Heart right ventricle (tissue), 16 donors: ENCODE measurements at regions not wholly inside any gene's neighbourhood (a gene's known extent, or its start where the extent isn't known, plus 50 kb on each side); places are given as distances from the start of the nearest gene placed in this dataset.

Experiments
- ATAC-seq, 8 donors: fragments of 200-7000 bp; cut with Tn5 transposase; one replicate each; pipeline ENCODE4 v1.9.1; 2020; ENCODE audit warnings: mild to moderate bottlenecking in 8 of 8, moderate library complexity in 8 of 8, moderate number of reproducible peaks in 1 of 8
- DNase-seq, 2 donors: peaks; one replicate each; pipeline ENCODE4 v3.0.0-alpha.2; 2020
- H3K27ac ChIP-seq, 10 donors: fragments of 200-600 bp; sonication (generic) in 2 of 10; one replicate each; pipeline versions ENCODE4 v1.5.0 to v1.8.0; 2020 to 2022; ENCODE audit warnings: mild to moderate bottlenecking in 3 of 10
- H3K27me3 ChIP-seq, 7 donors: fragments of 200-600 bp; one replicate each; pipeline ENCODE4 v1.8.0; 2021 to 2022; ENCODE audit warnings: mild to moderate bottlenecking in 2 of 7
- H3K36me3 ChIP-seq, 9 donors: fragments of 200-600 bp; sonication (generic) in 1 of 9; one replicate each; pipeline versions ENCODE4 v1.5.0 to v1.8.0; 2020 to 2022; ENCODE audit warnings: mild to moderate bottlenecking in 2 of 9
- H3K4me1 ChIP-seq, 9 donors: fragments of 200-600 bp; sonication (generic) in 1 of 9; one replicate each; pipeline versions ENCODE4 v1.5.0 to v1.8.0; 2020 to 2022; ENCODE audit warnings: mild to moderate bottlenecking in 4 of 9
- H3K4me3 ChIP-seq, 10 donors: fragments of 200-600 bp; sonication (generic) in 2 of 10; one replicate each; pipeline versions ENCODE4 v1.5.0 to v1.8.0; 2020 to 2022; ENCODE audit warnings: mild to moderate bottlenecking in 7 of 10, moderate library complexity in 2 of 10
- H3K9me3 ChIP-seq, 11 donors: fragments of 200-600 bp in 10 of 11; sonication (generic) in 2 of 11; one replicate each; pipeline versions ENCODE4 v1.5.0 to v1.8.0; 2013 to 2022; ENCODE audit warnings: mild to moderate bottlenecking in 2 of 11, control low read depth in 1 of 11, moderate library complexity in 1 of 11
- WGBS, 2 donors: extraction: QIAGEN DNeasy Blood & Tissue Kit; methylation state at CpG; one replicate each; pipeline ENCODE4 v1.1.7; 2013; ENCODE audit warnings: inconsistent platforms in 1 of 2; 5-methylcytosine and 5-hydroxymethylcytosine counted together
- intact Hi-C, 10 donors: fragments of 100-400 bp; cut with DNase I; formaldehyde crosslinking; loops; one replicate each; pipeline versions ENCODE4 v1.11.1 to v1.14.2; 2022
- TF ChIP-seq, protein P1 (sequence below), 9 donors: fragments of 200-600 bp; sonication (generic) in 2 of 9; IDR thresholded peaks; one replicate each; pipeline versions ENCODE4 v1.5.0 to v1.8.0; 2021 to 2022; ENCODE audit warnings: antibody characterized with exemption in 9 of 9, mild to moderate bottlenecking in 5 of 9, moderate library complexity in 1 of 9
- donor health status: Arrhythmogenic right ventricular cardiomyopathy.
- donor health status: ischemic (EF 13 %, LVEDD 7.1; RV severe dilation, severe dysfunction).
- donor health status: healthy with polysubstance abuse.
- donor health status: DM: no; HTN: yes; CAD: no.
- donor health status: DM: no; HTN: no; CAD: no.
- donor health status: ischemic (EF 25% LVEDD 6.9; RV normal size, moderate dysfunction).
- donor health status: ischemic (EF 25% LVEDD 5.7; RV mildly dilated, moderate dysfunction).
- donor health status: healthy.
- donor health status: DM: yes; HTN: yes; CAD: no.
- donor health status: Ischemic cardiomyopathy.
- donor health status: ischemic (EF 35%, LVEDD 5.7; RV mildly dilated, moderate dysfunction).
- donor health status: nonischemic (EF 11% LVEDD 7.7; RV severe dilation, severe dysfunction).
- donor health status: DM: yes; HTN: yes; CAD: no.
- donor health status: PGD.
- donor health status: ischemic (EF 29% LVEDD 5.4; RV normal size, mild dysfunction).
- donor health status: nonischemic (EF 23%, LVEDD 6.1; RV moderate dilation, normal function).

DNA sequence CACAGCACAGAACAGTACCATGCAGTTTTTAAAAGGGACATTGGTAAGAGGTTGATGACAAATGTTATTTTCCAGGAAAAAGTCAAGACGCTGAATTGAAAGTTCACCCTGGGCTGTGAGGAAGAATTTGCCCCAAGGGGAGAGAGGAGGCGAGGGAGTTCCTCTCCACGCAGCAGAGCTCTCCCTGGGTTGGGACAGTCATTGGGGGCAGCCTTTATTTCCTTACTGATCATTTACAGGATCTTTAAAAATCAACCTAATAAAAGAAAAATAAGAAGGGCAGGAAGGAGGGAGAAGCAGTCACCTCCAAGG, 49.9 kb upstream of the WNT7B start:
- no peak for DNase-seq
- TF ChIP-seq, protein P1, sequence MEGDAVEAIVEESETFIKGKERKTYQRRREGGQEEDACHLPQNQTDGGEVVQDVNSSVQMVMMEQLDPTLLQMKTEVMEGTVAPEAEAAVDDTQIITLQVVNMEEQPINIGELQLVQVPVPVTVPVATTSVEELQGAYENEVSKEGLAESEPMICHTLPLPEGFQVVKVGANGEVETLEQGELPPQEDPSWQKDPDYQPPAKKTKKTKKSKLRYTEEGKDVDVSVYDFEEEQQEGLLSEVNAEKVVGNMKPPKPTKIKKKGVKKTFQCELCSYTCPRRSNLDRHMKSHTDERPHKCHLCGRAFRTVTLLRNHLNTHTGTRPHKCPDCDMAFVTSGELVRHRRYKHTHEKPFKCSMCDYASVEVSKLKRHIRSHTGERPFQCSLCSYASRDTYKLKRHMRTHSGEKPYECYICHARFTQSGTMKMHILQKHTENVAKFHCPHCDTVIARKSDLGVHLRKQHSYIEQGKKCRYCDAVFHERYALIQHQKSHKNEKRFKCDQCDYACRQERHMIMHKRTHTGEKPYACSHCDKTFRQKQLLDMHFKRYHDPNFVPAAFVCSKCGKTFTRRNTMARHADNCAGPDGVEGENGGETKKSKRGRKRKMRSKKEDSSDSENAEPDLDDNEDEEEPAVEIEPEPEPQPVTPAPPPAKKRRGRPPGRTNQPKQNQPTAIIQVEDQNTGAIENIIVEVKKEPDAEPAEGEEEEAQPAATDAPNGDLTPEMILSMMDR (IDR thresholded peaks at IDR 0.05), result no peak
- Histone ChIP-seq H3K4me1 (peaks cover 6 to 47% (median 17%) of the 10 kb centered on the region in 9 donors), H3K27ac (peak overlapping the region; percentile 66 to 90 (median 84)), H3K27me3 (peaks cover 0 to 14% (median 0%) of the 10 kb centered on the region in 7 donors), H3K4me3 (peak overlapping the region in 9 of 10 donors; percentile 32 to 61 (median 53)), H3K9me3 (no peaks in the 10 kb centered on the region), H3K36me3 (no peaks in the 10 kb centered on the region)
- peak in 2 of 8 donors; percentile 3 to 18 for ATAC-seq
- intact Hi-C loops, result no loop called here
- 51 to 52% methylated on average over 3 of the region's 3 CpGs for WGBS, 2 donors

DNA sequence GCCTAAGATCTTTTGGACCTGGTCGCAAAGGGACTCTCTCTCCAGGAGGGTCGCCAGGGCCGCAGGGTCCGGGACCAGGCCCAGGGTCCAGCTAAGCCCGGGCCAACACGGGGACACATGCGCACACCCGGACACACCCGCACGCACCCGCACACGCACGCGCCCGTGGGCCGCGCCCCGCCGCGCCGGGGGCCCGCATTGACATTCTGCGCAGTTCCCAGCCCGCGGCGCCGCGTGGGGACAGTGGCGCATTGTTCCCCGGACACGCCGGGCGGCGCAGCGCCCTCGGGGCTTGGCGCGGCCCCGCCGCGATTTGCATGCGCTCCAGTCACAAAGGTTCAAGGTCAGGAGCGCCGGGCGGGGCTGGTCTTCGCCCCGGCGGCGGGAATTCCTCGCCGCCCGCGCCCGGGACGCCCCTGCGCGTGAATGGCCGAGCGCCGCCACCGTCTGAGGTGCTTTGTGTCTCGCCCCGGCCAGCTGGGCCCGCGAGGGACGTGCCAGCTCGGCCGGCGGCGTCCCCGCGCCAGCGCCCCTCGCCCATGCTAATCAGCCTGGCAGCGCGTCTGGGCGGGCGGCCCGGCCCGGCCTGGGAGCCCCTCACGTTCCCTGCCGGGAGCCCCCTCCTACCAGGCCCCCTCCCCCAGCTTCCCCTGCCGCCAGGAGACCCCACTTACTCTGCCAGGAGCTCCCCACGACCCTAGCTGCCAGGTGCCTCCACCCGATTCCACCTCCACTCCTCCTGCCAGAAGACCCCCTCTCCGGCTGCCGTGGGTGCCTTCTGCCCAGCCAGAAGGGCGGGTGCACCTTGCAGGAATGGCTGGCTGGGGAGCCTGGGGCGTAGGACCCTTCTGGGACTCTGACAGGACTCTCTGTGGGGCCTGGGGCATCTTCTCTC, 50.5 kb upstream of the WNT7B start:
- ATAC-seq, result peak; percentile 56 to 85 (median 72)
- intact Hi-C loops, result no loop called here
- H3K27ac ChIP-seq, result peak overlapping the region; percentile 66 to 90 (median 84)
- no peaks in the 10 kb centered on the region for H3K36me3 ChIP-seq
- H3K27me3 ChIP-seq, result peaks cover 0 to 14% (median 0%) of the 10 kb centered on the region in 7 donors
- peak overlapping the region in 9 of 10 donors; percentile 32 to 61 (median 53) for H3K4me3 ChIP-seq
- 9 to 10% methylated on average over 58 to 89 of the region's 89 CpGs for WGBS, 2 donors
- TF ChIP-seq, protein P1 (IDR thresholded peaks at IDR 0.05), result peak in 6 of 9 donors; percentile 5 to 58 (median 44)
- peak in 1 of 2 donors; percentile 81 for DNase-seq
- H3K4me1 ChIP-seq, result peaks cover 6 to 47% (median 17%) of the 10 kb centered on the region in 9 donors
- H3K9me3 ChIP-seq, result no peaks in the 10 kb centered on the region

GRCh38 chr22:46028106-46028991, 51.4 kb upstream of the WNT7B start:
- Histone ChIP-seq H3K36me3 (no peaks in the 10 kb centered on the region), H3K27me3 (peaks cover 0 to 14% (median 0%) of the 10 kb centered on the region in 7 donors), H3K4me1 (peaks cover 6 to 47% (median 17%) of the 10 kb centered on the region in 9 donors), H3K9me3 (no peaks in the 10 kb centered on the region), H3K27ac (peak overlapping the region in 8 of 10 donors; percentile 83 to 90 (median 86)), H3K4me3 (no peak overlapping the region)
- DNase-seq (no peak), ATAC-seq (peak in 1 of 8 donors; percentile 7)
- 79 to 81% methylated on average over 15 to 16 of the region's 16 CpGs for WGBS, 2 donors
- TF ChIP-seq, protein P1 (IDR thresholded peaks at IDR 0.05), result no peak
- intact Hi-C loops, result no loop called here

DNA sequence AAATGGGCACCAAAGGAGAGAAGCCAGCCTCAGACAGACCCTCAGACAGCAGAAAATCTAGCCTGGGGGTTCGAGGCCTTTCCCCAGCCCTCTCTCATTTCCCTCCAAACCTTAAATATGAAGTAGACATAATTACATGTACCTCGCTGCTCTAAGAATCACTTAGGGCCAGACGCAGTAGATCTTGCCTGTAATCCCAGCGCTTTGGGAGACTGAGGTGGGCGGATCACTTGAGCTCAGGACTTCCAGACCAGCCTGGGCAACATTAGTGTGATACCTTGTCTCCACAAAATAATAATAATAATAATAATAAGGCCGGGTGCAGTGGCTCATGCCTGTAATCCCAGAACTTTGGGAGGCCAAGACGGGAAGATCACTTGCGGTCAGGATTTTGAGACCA, 52.1 kb upstream of the WNT7B start:
- WGBS, 2 donors, result 96% methylated on average over 8 of the region's 8 CpGs

More for the DNA sequence above, 52.1 kb upstream of the WNT7B start:
- Histone ChIP-seq H3K27me3 (peaks cover 0 to 14% (median 0%) of the 10 kb centered on the region in 7 donors), H3K9me3 (no peaks in the 10 kb centered on the region), H3K27ac (peak overlapping the region in 6 of 10 donors; percentile 21 to 90 (median 74)), H3K36me3 (no peaks in the 10 kb centered on the region), H3K4me3 (no peak overlapping the region), H3K4me1 (peaks cover 6 to 41% (median 17%) of the 10 kb centered on the region in 9 donors)
- no peak for DNase-seq
- ATAC-seq, result no peak
- TF ChIP-seq, protein P1 (IDR thresholded peaks at IDR 0.05), result no peak
- intact Hi-C loops, result no loop called here
